Lower leg skin (tissue), 4 donors: ENCODE measurements at regions not wholly inside any gene's neighbourhood (a gene's known extent, or its start where the extent isn't known, plus 50 kb on each side); places are given as distances from the start of the nearest gene placed in this dataset.
"Not testable (repeated sequence)": the region's sequence is repeated elsewhere in the genome, so short reads cannot be mapped to it uniquely, and the experiment has no call there.

Experiments used
- DNase-seq, 2 donors: peaks; one replicate each; pipeline ENCODE4 v3.0.0-alpha.2; 2019; ENCODE audit warnings: low spot score in 2 of 2
- H3K4me3 ChIP-seq: fragments of 200-600 bp; sonication (generic); 2 replicates; pipeline ENCODE4 v1.5.1; 2017; ENCODE audit warnings: mild to moderate bottlenecking, low read depth; ENCODE audit not compliant: poor library complexity, severe bottlenecking
- POLR2A ChIP-seq, 2 donors: fragments of 450-650 bp; IDR thresholded peaks; one replicate each; pipeline ENCODE4 v1.6.1; 2016 to 2017; ENCODE audit warnings: antibody characterized with exemption in 2 of 2, mild to moderate bottlenecking in 1 of 2, moderate library complexity in 1 of 2
- WGBS, 2 donors: methylation state at CpG; one replicate each; pipeline ENCODE4 v1.1.5; 2018; 5-methylcytosine and 5-hydroxymethylcytosine counted together
- intact Hi-C: fragments of 100-400 bp; cut with DNase I; formaldehyde crosslinking; loops from one replicate; pipeline ENCODE4 v1.15.0; 2023; ENCODE audit warnings: low total_unique reads
- TF ChIP-seq, protein P1 (sequence below), 3 donors: fragments of 450-650 bp; IDR thresholded peaks; one replicate each; pipeline ENCODE4 v1.5.1; 2016; ENCODE audit warnings: antibody characterized with exemption in 3 of 3, mild to moderate bottlenecking in 3 of 3, moderate library complexity in 2 of 3

GRCh38 chr9:16064771-16065170 is 511.9 kb downstream of the CCDC171 start:
- DNase-seq = no peak
- WGBS, 2 donors = 91 to 93% methylated on average over 8 of the region's 8 CpGs

DNA sequence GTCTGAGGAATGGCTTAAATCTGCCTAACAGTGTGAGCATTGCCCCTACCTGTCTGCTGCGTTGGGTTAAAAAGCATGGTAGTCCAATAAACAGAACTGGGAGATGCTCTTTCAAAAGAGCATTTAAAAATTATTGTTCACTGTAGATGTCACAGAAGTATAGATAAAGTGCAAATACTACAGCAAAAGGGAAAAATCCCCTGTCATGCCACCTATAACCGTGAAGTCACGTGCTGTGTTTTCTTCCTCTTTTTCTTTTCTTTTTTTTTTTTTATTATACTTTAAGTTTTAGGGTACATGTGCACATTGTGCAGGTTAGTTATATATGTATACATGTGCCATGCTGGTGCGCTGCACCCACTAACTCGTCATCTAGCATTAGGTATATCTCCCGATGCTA is 513.4 kb downstream of the CCDC171 start:
- intact Hi-C loops, H3K4me3 ChIP-seq, DNase-seq: not testable (repeated sequence)
- 94 to 97% methylated on average over 5 of the region's 6 CpGs for WGBS, 2 donors

More at GRCh38 chr9:16064771-16065170, 511.9 kb downstream of the CCDC171 start:
- TF ChIP-seq, protein P1, sequence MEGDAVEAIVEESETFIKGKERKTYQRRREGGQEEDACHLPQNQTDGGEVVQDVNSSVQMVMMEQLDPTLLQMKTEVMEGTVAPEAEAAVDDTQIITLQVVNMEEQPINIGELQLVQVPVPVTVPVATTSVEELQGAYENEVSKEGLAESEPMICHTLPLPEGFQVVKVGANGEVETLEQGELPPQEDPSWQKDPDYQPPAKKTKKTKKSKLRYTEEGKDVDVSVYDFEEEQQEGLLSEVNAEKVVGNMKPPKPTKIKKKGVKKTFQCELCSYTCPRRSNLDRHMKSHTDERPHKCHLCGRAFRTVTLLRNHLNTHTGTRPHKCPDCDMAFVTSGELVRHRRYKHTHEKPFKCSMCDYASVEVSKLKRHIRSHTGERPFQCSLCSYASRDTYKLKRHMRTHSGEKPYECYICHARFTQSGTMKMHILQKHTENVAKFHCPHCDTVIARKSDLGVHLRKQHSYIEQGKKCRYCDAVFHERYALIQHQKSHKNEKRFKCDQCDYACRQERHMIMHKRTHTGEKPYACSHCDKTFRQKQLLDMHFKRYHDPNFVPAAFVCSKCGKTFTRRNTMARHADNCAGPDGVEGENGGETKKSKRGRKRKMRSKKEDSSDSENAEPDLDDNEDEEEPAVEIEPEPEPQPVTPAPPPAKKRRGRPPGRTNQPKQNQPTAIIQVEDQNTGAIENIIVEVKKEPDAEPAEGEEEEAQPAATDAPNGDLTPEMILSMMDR (IDR thresholded peaks at IDR 0.05) = no peak
- TF ChIP-seq POLR2A (IDR thresholded peaks at IDR 0.05) = no peak
- no peak overlapping the region for H3K4me3 ChIP-seq
- intact Hi-C loops = no loop called here

DNA sequence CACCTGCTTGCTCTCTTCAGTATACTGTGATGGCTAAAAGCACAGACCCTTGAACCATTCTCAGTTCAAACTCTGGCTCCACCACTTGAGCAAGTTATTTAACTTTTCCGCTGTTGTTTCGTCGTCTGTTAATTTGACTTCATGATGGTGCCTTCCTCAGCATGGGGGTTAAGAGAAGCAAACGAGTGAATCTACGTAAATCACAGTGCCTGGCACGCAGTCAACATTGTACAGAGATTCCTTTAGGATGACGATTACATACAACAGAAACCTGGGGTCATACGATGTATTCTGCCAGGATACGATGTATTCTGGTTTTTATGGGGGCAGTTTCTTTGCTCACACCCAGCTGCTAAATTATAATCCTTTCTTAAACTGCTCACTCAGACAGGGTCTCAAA is 515.6 kb downstream of the CCDC171 start:
- intact Hi-C loops = no loop called here
- 78 to 79% methylated on average over 9 of the region's 9 CpGs for WGBS, 2 donors
- TF ChIP-seq POLR2A (IDR thresholded peaks at IDR 0.05) = no peak
- TF ChIP-seq, protein P1 (IDR thresholded peaks at IDR 0.05) = no peak
- no peak for DNase-seq
- H3K4me3 ChIP-seq = no peak overlapping the region

DNA sequence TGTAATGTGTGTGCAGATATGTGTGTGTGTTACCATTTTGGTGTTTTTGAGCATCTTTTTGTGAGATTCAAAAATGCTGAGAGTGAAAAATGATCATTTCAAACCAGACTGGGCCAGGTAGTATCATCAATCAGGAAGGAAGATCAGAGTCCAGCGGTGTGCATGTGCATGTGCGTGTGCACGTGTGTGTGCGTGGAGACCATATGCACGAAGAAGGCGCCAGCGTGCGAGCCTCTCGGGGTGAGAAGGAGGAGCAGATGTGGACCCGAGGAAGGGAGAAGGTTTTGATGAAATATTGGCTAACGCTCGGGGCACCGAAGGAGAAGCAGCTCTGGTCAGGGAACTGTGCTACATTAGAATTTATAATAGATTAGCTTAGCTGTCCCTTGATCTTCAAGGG is 516.4 kb downstream of the CCDC171 start:
- TF ChIP-seq, protein P1 (IDR thresholded peaks at IDR 0.05) = no peak
- no peak for TF ChIP-seq POLR2A (IDR thresholded peaks at IDR 0.05)
- DNase-seq = no peak
- WGBS, 2 donors = 69 to 82% methylated on average over 13 of the region's 13 CpGs
- intact Hi-C loops = no loop called here
- no peak overlapping the region for H3K4me3 ChIP-seq

- DNase-seq = no peak
- intact Hi-C loops = no loop called here
- TF ChIP-seq, protein P1 (IDR thresholded peaks at IDR 0.05) = no peak
- TF ChIP-seq POLR2A (IDR thresholded peaks at IDR 0.05) = no peak
- no peak overlapping the region for H3K4me3 ChIP-seq
- WGBS, 2 donors = 48 to 67% methylated on average over 14 of the region's 14 CpGs
These were observed 517.0 kb downstream of the CCDC171 start for GRCh38 chr9:16069671-16070454.

GRCh38 chr9:16070455-16071145 is 517.8 kb downstream of the CCDC171 start:
- H3K4me3 ChIP-seq = no peak overlapping the region
- intact Hi-C loops = no loop called here
- TF ChIP-seq, protein P1 (IDR thresholded peaks at IDR 0.05) = no peak
- TF ChIP-seq POLR2A (IDR thresholded peaks at IDR 0.05) = no peak
- WGBS, 2 donors = 86 to 91% methylated on average over 8 of the region's 8 CpGs
- no peak for DNase-seq
